ENCODE measurements at regions not wholly inside any gene's neighbourhood (a gene's known extent, or its start where the extent isn't known, plus 50 kb on each side); places are given as distances from the start of the nearest gene placed in this dataset.

- TF ChIP-seq ETS1 (IDR thresholded peaks at IDR 0.05), result no peak
Observed at GRCh38 chr1:47660622-47661021, 222.8 kb downstream of the FOXD2 start (continued).

GRCh38 chr1:47661040-47661439 is 223.2 kb downstream of the FOXD2 start:
- Histone ChIP-seq H3K79me2 (replicated peaks; ENCODE audit: insufficient read depth) (no peaks in the 10 kb centered on the region), H3K4me3 (no peak overlapping the region), H3F3A (replicated peaks; ENCODE audit: low read depth) (no peaks in the 10 kb centered on the region), H3K4me2 (no peak overlapping the region), H3K4me1 (ENCODE audit: insufficient read depth) (no peaks in the 10 kb centered on the region), H3K9me2 (ENCODE audit: insufficient read depth) (no peaks in the 10 kb centered on the region), H3K27me3 (ENCODE audit: insufficient read depth) (no peaks in the 10 kb centered on the region), H3K27ac (ENCODE audit: low read depth) (no peak overlapping the region), H2AFZ (no peak overlapping the region), H3K36me3 (ENCODE audit: insufficient read depth) (no peaks in the 10 kb centered on the region), H4K20me1 (replicated peaks; ENCODE audit: insufficient read depth) (no peaks in the 10 kb centered on the region; the same call in 1 of the 2 replicates)
- DNase-seq (ENCODE audit: low spot score) (no peak), ATAC-seq (no peak; the same call in 2 of the 3 replicates)
- H3K27me3 Mint-ChIP-seq (ENCODE audit: insufficient read depth, low read depth, poor library complexity), result peaks cover 13% of the 10 kb centered on the region
- H3K36me3 Mint-ChIP-seq (ENCODE audit: low read depth), result no peaks in the 10 kb centered on the region
- H3K27ac Mint-ChIP-seq, result no peak overlapping the region
- no peak overlapping the region for H3K4me3 Mint-ChIP-seq
- H3K9me3 Mint-ChIP-seq, result no peaks in the 10 kb centered on the region; the same call in 2 of the 3 replicates
- no peak for TF ChIP-seq STAT1 (IDR thresholded peaks at IDR 0.05; ENCODE audit: unreplicated experiment)
- no peak for TF ChIP-seq ZNF331 (CRISPR knock-in tag; IDR thresholded peaks at IDR 0.05; ENCODE audit: low read depth)
- TF ChIP-seq EZH2 (IDR thresholded peaks at IDR 0.05; ENCODE audit: low read depth, unreplicated experiment), result no peak
- no peak for TF ChIP-seq ZNF462 (CRISPR knock-in tag; IDR thresholded peaks at IDR 0.05)
- no peak for TF ChIP-seq REST (IDR thresholded peaks at IDR 0.05; ENCODE audit: unreplicated experiment)
- no peak for TF ChIP-seq EZH2phosphoT487 (IDR thresholded peaks at IDR 0.05; ENCODE audit: unreplicated experiment)
- no peak for TF ChIP-seq POLR2AphosphoS5 (IDR thresholded peaks at IDR 0.05; ENCODE audit: low read depth)
- no peaks in the 10 kb centered on the region for H3K4me1 Mint-ChIP-seq
